HG03571 (cell line): ENCODE measurements at regions not wholly inside any gene's neighbourhood (a gene's known extent, or its start where the extent isn't known, plus 50 kb on each side); places are given as distances from the start of the nearest gene placed in this dataset.
"Not testable (repeated sequence)": the region's sequence is repeated elsewhere in the genome, so short reads cannot be mapped to it uniquely, and the experiment has no call there.

Experiments used
- ATAC-seq: cut with Tn5 transposase; IDR thresholded peaks from one replicate; pipeline ENCODE4 v1.9.1; 2021; ENCODE audit not compliant: unreplicated experiment

DNA sequence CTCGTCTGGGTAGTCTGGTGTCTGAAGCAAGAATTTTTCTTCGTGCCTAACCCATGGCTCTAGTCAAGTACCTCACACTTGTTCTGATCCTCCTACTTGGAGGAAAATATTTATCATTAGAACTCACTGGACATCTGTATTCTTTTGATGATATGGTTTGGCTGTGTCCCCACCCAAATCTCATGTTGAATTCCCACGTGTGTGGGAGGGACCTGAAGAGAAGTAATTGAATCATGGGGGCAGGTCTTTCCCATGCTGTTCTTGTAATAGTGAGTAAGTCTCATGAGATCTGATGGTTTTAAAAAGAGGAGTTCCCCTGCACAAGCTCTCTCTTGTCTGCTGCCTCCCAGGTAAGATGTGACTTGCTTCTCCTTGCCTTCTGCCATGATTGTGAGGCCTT is 137.7 kb upstream of the TSC22D2 start:
- ATAC-seq: not testable (repeated sequence)

DNA sequence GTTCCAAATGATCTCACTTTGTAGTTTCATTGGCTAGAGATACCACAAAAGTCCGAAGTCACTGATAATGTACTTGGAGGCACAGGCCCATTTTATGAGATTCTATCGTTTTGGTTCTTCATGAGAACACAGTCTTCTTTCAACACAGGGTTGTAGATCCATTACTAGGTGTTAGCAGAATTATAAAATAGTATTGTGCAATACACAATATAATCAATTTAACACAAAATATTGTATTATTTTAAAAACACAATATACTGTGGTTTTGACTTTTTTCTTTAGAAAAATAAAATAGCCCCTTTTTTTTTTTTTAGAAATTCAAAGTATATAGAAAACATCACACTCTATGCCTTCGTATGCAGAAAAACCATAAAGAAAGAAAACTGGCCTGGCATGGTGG is 138.6 kb upstream of the TSC22D2 start:
- ATAC-seq: no peak

DNA sequence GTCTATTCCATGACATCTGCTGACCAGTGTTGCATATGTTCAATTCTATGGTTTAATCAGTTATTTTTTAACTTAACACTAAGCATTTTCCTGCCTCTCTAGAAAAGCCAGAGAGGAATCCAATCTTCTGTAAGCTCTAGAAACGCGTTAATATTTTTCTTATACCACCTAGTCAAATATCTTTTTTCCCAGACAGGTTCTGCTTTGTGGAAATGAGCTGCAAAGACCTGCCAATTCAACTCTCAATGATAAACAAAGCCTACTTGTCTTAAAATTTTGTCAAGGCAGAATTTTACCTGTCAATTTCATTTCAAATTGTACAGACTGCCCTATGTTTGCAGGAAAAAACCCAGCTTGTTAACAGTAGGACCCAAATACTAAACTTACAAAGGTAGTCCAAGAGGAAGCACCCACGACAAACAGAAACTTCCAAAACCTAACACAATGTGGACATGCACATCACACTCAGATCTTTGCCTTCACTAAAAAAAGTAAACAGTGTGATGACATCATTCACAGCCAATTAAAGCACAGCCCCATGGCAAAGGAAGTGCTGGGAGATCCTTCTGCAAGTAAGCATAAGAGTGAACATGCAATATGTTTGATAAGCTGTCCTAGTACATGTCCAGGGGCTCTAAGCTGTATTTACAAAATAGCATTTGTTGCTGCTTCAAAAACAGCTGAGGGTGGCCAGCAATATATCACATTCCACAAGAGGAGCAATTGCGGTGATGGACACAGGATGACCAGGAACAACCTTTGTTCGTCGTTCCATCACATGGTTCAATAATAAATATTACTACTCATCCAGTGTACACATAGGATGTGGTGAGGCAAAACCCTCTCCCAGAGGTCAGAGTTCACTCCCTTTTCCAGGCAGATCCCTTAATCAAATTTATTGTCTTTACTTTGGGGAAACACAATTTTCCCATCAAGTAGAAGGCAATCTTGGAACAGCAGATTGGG is 139.4 kb upstream of the TSC22D2 start:
- ATAC-seq: no peak

DNA sequence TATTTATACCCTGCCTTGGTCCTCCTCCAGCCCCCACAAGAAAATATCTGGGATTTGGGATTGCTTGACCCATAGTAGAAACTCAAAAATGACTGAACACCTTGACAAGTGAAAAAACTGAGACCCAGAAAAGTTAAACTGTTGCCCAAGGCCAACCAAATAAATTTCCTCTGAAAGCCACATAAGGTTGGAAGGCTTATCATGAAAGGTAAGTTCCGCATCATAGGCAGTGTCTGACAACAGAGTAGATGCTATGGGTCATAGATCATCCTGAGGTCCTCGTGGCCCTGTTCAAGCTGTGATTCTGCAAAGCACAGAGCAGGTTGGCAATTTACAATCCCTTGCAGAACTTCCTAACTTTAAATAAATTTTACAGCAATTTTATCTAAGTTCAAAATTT is 140.8 kb upstream of the TSC22D2 start:
- no peak for ATAC-seq

DNA sequence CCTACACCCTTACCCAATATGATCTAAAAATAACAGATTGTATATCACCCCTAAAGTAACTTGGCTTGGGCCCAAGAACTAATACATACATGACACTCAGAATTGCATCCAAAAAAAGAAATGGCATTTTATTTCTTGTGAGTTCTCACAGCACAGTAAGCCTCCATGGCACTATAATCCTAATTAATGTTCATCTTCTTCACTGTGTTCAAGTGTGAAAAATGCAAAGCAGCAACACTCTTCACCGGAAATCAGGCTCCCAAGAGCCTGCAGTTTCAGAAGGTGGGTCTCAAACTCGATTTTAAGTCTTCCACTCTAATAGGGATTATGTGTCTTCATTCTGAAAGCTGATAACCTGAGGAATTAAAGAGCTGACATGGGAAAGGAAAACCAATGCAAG is 142.8 kb upstream of the TSC22D2 start:
- ATAC-seq: no peak

DNA sequence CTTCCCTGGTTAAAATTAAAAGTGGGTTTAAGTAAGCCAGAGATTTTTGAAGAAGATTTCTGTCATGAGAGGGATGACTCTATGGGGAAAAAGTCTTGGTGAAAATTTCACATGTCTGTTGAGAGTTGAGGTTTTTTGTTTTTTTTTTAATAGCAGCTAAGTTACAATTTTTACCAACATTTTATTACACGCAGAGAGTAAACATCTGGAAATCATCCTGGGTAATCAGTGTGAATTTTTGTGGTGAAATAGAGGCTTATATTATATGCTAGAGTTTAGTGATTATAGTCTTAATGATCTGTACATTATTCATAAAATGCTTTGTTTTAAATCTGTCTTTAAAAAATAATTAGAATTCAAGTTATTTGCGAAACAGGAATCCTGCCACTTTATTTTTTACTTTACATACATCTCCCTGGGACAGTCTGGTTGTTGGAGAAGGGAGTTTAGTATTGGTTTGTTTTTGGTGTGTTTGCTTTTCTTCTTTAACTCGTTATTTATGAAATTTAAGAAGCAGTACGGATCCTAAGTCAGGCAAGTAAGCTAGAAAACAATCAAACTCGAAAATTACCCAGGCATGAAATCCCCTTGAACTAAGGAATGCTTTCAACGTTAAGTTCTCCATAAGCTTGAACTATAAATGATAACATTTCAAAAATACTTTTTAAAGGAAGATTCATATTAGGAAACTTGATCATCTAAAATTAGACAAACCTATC is 143.4 kb upstream of the TSC22D2 start:
- no peak for ATAC-seq

DNA sequence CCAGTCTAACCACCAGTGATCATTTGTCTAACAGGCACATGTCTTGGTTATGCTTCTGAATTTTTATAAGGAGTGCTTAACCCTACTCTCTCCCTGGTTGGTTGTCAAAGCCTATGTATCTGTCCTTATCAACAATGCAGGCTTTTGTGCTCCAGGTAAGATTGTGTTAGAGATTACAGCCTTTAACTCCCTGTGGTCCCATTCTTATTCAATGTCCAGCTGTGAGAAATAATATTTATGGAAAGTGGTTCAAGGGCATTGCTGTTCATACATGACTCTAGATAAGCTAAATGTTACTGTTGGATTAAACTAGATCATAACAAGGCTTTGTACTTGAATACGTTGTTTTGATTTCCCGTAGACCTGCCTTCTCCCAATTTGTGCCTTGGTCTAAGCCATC is 146.1 kb upstream of the TSC22D2 start:
- no peak for ATAC-seq

DNA sequence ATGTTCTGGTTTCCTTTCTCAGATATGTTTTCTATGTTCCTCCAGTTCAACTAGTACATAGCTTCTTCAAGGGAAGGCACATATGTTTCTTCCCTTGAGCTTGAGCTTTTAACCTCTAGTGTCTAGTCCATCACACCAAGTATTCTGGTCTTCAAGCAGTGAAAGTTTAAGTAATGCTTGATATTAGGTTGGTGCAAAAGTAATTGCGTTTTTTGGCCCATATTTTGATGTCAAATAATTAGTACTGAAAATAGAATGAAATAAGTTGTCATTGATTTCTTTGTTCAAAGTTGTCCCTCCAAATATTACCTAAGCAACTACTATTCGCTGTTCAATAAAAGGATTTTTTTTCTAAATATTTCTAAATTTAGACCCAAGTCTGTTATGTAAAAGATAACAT is 146.7 kb upstream of the TSC22D2 start:
- ATAC-seq: no peak

DNA sequence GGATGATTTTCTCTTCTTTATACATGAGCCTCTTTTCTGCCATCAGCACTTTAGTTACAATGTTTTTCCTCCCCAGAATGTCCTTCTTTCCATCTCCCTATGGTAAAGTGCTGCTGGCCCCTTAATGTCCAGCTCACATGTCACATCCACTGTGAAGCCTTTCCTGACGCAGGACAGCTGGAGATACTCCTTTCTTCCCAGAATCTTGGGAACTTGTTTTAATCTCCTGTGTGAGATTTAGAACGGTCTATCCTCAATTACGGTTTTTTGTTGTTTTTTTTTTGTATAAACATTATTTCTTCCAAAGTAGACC is 147.7 kb upstream of the TSC22D2 start:
- no peak for ATAC-seq

DNA sequence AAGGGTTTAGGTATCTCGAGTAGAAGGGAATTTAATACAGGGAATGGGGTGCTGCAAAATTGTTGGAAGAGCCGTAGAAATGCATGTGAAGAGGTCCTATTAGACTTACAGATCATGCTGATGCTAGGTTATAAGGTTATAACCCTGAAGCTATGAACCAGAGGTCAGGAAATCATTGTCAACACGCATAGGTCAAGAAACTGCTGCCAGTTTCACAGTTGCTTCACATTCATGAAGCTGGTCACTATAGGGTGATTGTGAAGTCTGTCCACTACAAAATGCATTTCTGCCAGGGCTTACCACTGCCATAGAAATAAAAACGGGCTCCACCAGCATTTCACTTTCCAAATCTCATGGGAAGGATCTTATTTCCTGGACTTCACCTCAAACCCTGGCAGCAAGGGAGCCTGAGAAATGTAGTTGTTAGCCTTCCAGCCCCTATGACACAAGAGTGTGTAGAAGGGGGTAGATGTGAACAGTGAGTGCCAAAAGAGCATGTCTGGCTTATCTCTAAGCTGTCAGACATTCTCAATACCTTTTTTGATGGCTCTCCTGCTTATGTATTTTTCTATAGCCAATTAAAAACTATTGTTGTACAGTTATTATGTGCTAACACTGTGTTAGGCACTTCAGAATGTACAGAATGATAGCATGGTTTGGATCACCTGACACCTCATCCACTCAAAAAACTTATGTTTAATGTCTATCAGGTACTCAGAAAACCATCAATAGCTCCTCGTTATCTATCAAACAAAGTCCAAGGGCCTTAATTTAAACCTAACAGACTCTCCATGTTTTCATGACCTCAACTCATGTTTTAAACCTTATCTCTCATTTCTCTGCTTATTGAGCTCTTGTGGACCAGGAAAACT is 148.3 kb upstream of the TSC22D2 start:
- no peak for ATAC-seq

DNA sequence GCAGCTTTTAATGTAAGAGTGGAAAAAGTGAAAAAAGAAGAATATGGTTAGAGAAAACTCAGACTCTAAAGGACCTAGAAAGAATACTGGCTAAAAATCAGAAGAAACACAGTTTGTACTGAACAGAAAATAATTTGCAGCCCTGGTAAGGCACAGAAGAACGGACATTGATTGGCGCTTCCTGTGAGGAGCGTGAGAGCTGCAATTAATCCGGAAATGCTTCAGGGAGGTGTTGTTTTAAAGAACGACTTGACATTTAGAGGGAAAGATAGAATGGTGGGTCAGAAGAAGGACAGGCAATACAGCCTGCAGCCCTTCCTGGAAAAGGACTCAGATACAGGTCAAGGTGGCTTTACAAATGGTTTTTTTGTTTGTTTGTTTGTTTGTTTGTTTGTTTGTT is 151.3 kb upstream of the TSC22D2 start:
- ATAC-seq: no peak

DNA sequence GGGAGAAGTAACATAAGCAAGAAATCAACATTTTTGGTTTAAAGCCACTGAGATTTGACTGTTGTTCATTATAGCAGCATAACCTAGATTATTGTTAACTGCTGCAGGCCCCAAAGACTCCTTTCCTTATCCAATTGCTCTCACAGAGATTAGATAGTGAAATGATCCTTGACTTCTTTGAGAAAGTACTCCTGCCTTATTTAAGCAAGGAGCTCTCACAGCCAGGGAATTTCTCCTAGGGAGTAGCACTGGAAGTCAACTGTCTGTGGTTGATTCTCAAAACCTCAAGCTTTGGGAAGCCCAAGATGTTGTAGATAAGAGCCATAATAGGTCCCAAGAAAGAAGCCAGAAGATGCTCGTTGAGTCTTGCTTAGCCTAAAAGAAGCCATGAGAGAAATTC is 151.8 kb upstream of the TSC22D2 start:
- no peak for ATAC-seq

DNA sequence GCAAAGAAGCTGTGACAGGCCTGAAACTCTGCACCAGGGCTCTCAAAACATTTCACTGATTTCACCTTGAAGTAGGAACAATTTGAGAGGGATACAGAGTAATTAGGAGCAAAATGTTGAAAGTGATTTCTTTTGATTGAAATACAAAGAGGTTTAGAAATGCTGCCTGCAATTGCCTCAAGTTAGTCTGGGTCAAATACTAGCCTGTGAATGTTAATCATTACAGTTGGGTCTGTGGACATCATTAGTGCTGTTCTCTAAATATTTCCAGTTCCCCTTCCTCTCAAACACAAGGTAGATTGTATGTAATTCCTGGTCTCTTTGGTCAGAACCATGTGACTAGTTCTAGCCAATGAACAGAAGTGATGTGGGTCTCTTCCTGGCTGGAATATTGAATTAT is 152.3 kb upstream of the TSC22D2 start:
- ATAC-seq: no peak

DNA sequence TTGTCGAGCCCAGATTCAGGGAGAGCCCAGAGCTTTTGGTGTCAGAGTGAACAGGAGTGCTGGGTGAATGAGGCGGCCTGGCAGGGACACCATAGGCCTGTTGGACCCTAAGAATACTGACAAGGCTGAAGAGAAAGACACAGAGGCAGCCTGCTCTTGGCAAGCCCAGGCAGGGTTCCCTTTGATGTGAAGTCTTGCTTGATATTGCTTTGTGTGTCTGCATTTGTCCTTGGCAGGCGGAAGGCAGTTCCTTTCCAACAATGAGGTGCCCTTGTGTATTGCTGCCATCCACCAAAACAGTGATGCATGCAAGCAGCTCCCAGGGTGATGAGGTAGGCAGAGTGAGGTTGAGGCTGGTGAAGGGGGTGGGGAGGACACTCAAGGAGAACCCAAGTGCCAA is 152.7 kb upstream of the TSC22D2 start:
- ATAC-seq: no peak

DNA sequence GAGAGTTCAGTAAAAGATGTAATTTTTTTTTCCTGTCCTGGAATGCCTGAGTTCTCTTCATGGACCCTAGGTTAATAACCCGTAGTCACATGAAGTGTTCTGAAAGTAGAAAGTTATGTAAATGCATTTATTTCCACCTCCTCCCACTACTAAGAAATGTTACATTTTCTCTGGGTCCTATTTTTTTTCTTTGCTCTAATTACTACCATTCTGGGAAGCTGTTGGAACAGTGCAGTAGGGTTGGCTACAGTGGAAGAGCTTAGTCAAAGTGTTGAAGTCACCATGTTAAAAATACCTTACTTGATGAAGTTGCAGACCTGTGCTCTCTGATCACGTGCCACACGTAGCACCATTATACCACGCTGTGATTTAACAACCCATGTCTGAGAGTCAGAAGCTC is 153.8 kb upstream of the TSC22D2 start:
- ATAC-seq: no peak

DNA sequence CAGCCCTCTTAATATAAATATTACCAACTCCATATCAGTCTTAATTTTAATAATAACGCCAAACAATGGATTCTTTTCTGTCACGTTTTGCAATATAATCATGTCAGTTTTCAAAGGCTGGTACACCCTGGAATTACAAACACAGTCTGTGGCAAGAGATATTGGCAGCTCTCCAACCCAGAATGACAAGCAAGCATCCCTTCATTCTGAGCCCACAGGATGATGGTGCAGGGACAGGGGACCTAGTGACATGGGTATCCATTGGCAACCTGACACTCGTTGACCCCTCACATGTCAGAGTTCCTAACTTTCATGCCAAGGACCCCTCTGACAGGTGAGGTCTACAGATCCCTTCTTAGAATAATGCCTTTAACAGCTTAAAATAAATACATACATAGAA is 154.5 kb upstream of the TSC22D2 start:
- no peak for ATAC-seq

DNA sequence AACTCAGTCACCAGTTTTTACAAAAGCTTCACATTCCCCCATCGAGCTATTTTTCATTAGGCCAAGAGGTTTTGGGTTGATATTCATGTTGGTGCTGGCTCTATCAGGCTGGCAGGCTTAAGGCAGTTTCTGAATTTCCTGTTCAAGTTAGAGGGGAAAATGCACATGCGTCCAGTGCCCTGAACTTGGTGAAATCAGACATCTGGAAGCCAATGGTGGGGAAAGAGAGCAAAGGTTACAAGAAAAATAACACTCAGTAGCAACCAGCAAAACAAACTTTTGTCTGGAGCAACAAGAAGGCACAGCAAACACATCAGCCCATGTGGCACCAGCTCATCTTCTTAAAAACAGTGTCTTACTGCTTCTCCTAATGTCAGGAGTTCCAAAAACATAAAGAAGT is 155.6 kb upstream of the TSC22D2 start:
- ATAC-seq: no peak

DNA sequence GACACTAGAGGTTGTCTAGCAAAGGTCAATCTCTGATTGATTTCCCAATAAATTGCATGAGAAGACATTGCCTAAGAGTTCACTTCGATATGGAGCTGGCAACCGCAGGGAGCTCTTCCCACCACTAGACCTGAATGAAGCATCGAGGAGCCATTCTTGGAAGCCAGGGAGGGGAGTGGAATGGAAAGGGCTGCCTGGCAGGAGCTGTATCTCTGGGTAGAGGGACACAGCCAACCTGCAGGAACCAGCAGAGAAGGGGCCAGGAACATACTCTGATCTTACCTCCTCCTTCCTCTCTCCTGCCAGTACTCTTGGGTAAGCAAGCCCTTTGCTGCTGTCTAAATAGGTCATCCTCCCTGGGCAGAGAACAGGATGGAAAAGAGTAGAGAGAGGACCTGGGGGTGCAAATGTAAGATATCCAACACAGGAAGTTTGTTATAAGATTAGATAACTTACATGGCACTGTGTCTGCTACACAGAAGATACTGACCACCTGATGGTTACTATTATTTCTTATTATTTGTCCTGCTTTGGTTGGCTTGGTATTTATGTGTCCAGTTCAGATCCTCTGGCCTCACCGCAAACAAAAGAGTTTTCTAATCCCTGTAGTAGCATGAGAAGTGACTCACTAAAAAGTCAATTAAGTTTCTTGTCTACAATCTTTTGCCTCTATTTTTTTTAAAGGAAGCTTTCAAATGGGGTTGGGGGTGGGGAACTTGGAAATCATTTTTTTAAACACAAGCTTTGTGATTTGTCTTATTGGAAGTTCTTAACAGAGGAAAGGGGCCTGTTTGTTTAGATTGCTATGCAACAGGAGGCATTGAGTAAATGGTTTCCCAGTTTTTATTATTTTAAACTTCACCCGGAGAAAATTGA is 156.7 kb upstream of the TSC22D2 start:
- ATAC-seq: no peak

DNA sequence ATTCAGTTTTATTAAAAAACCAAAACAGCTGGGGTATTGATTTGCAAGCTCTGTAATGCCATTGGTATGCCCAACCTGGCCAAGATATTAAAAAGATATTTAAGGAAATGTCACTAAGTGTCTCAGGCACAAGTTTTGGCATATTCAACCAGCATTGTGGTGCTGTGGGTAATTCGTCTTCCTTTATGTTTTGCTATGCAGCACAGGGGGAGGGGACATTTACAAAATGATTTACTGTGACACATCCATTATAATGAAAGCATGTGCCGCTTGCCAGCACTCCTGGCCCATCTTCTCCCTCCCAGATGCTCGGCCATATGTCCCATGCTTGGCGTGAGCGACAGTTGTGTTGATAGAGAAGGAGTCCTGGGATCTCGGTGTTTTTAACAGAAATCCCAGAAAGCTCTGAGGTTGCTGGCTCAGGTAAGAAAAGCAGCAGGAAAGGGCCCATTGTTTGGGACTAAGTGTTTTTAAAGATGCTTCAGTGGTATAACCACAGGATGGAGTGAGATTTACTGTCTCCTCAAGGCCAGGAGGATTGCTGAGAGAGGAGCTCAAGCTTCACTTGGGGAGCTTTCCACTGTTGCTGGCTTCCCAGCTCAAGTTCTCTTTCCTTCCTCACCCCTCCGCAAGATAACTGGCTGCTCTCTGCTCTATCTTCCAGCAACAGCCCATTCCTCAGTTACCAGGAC is 158.2 kb upstream of the TSC22D2 start:
- no peak for ATAC-seq
